ENCODE measurements at regions not wholly inside any gene's neighbourhood (a gene's known extent, or its start where the extent isn't known, plus 50 kb on each side); places are given as distances from the start of the nearest gene placed in this dataset.

- no peak overlapping the region for H3K4me3 Mint-ChIP-seq
- TF ChIP-seq CTCF (IDR thresholded peaks at IDR 0.05), result no peak
- peaks cover 37% of the 10 kb centered on the region for H3K9me3 Mint-ChIP-seq
- H3K27ac Mint-ChIP-seq, result no peak overlapping the region
- no peaks in the 10 kb centered on the region; the same call in 1 of the 2 replicates for H3K36me3 Mint-ChIP-seq (ENCODE audit: low read depth)
- DNase-seq, result no peak
- no peaks in the 10 kb centered on the region for H3K4me1 Mint-ChIP-seq (ENCODE audit: low read depth)
- H3K27me3 Mint-ChIP-seq (ENCODE audit: insufficient read depth), result no peaks in the 10 kb centered on the region
Measured at GRCh38 chr17:33377837-33378595, 84.9 kb upstream of the ASIC2 start.

DNA sequence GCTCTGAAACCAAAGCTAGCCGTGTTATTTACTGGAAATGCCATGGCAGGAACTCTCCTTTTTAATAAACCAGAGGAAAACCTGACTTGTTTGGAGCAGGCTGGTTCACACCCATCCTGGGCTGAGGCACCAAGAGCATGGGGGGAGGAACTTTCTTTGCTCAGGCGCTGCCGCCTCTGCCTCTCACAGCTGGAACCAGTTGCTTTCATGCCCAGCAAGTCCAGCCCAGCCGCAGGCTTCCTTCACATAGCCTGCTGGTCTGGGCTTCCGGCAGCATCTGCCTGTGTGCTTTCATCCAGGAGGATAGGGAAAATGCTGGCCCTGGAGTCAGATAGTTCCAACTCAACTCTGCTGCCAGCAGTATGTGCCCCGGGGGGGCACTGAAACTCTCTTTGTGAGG, 88.1 kb upstream of the ASIC2 start:
- Mint-ChIP-seq H3K27ac (no peak overlapping the region), H3K9me3 (peaks cover 61% of the 10 kb centered on the region), H3K27me3 (ENCODE audit: insufficient read depth) (peaks cover 1% of the 10 kb centered on the region; the same call in 1 of the 2 replicates), H3K4me1 (ENCODE audit: low read depth) (no peaks in the 10 kb centered on the region), H3K36me3 (ENCODE audit: low read depth) (no peaks in the 10 kb centered on the region; the same call in 1 of the 2 replicates), H3K4me3 (no peak overlapping the region)
- no peak for DNase-seq
- no peak for TF ChIP-seq CTCF (IDR thresholded peaks at IDR 0.05)

- DNase-seq, result no peak
- Mint-ChIP-seq H3K36me3 (ENCODE audit: low read depth) (no peaks in the 10 kb centered on the region; the same call in 1 of the 2 replicates), H3K4me1 (ENCODE audit: low read depth) (no peaks in the 10 kb centered on the region), H3K27me3 (ENCODE audit: insufficient read depth) (peaks cover 1% of the 10 kb centered on the region; the same call in 1 of the 2 replicates), H3K9me3 (peaks cover 67% of the 10 kb centered on the region), H3K4me3 (no peak overlapping the region), H3K27ac (no peak overlapping the region)
- TF ChIP-seq CTCF (IDR thresholded peaks at IDR 0.05), result no peak
Measured at GRCh38 chr17:33383488-33384023, 90.5 kb upstream of the ASIC2 start.

GRCh38 chr17:33385133-33385532, 92.0 kb upstream of the ASIC2 start:
- H3K27ac Mint-ChIP-seq, result no peak overlapping the region
- H3K27me3 Mint-ChIP-seq (ENCODE audit: insufficient read depth), result peaks cover 1% of the 10 kb centered on the region; the same call in 1 of the 2 replicates
- H3K36me3 Mint-ChIP-seq (ENCODE audit: low read depth), result no peaks in the 10 kb centered on the region; the same call in 1 of the 2 replicates
- peaks cover 72% of the 10 kb centered on the region for H3K9me3 Mint-ChIP-seq
- H3K4me3 Mint-ChIP-seq, result no peak overlapping the region
- no peak for TF ChIP-seq CTCF (IDR thresholded peaks at IDR 0.05)
- no peaks in the 10 kb centered on the region for H3K4me1 Mint-ChIP-seq (ENCODE audit: low read depth)
- DNase-seq, result no peak

DNA sequence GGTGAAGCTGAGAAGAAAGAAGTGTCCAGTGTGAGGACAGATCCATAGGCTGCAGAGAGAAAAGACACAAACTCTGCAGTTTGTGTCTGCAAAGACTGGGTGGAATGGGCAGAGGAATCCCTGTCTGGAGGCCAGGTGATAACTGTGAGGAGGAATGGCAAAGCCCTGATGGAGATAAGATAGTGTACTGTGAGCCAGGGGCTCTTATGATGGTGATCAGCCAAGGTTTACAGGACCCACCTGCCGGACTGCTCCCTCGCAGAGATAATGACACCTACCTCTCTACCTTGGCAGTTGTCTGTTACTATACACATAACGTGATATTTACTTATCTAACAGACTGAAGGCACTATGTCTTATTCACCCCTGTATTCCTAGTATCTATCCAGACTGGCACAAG, 92.6 kb upstream of the ASIC2 start:
- no peak for DNase-seq
- Mint-ChIP-seq H3K27me3 (ENCODE audit: insufficient read depth) (peaks cover 1% of the 10 kb centered on the region; the same call in 1 of the 2 replicates), H3K27ac (no peak overlapping the region), H3K9me3 (peaks cover 74% of the 10 kb centered on the region), H3K4me1 (ENCODE audit: low read depth) (no peaks in the 10 kb centered on the region), H3K36me3 (ENCODE audit: low read depth) (no peaks in the 10 kb centered on the region; the same call in 1 of the 2 replicates), H3K4me3 (no peak overlapping the region)
- TF ChIP-seq CTCF (IDR thresholded peaks at IDR 0.05), result no peak
